Ectodermal cell (in vitro differentiated cells): ENCODE measurements at regions not wholly inside any gene's neighbourhood (a gene's known extent, or its start where the extent isn't known, plus 50 kb on each side); places are given as distances from the start of the nearest gene placed in this dataset.

Source experiments
- H3K27ac ChIP-seq: 2 replicates; pipeline ENCODE4 v1.7.0; 2013; ENCODE audit warnings: mild to moderate bottlenecking, low read depth, low read length; ENCODE audit not compliant: insufficient read depth, poor library complexity, severe bottlenecking
- H3K27me3 ChIP-seq: 2 replicates; pipeline ENCODE4 v1.7.0; 2013; ENCODE audit warnings: mild to moderate bottlenecking, low read length; ENCODE audit not compliant: insufficient read depth, control insufficient read depth, poor library complexity, severe bottlenecking
- H3K36me3 ChIP-seq: one replicate; pipeline ENCODE4 v1.7.0; 2013; ENCODE audit warnings: low read length; ENCODE audit not compliant: control insufficient read depth, insufficient read depth
- H3K4me1 ChIP-seq: one replicate; pipeline ENCODE4 v1.7.0; 2013; ENCODE audit warnings: low read length; ENCODE audit not compliant: control insufficient read depth, insufficient read depth
- H3K4me3 ChIP-seq: 2 replicates; pipeline ENCODE4 v1.7.0; 2013; ENCODE audit warnings: low read depth, low read length, control low read depth; ENCODE audit not compliant: insufficient read depth
- H3K9me3 ChIP-seq: 2 replicates; pipeline ENCODE4 v1.7.0; 2013; ENCODE audit warnings: mild to moderate bottlenecking, low read length, moderate library complexity; ENCODE audit not compliant: control insufficient read depth
- whole genome bisulfite sequencing, 2 experiments: methylation state at CpG; one replicate each; pipeline ENCODE4 v1.1.7; 2013; ENCODE audit warnings: missing lambda C conversion rate in 2 of 2; 5-methylcytosine and 5-hydroxymethylcytosine counted together

GRCh38 chr1:58390091-58390490 lies 156.4 kb downstream of the OMA1 start:
- Histone ChIP-seq H3K36me3 (no peaks in the 10 kb centered on the region), H3K27ac (no peak overlapping the region), H3K27me3 (no peaks in the 10 kb centered on the region), H3K4me3 (no peak overlapping the region), H3K4me1 (peaks cover 2% of the 10 kb centered on the region), H3K9me3 (no peaks in the 10 kb centered on the region)
- WGBS, 2 experiments: 87 to 88% methylated on average over 1 of the region's 1 CpG

- Histone ChIP-seq H3K36me3 (no peaks in the 10 kb centered on the region), H3K4me3 (no peak overlapping the region), H3K9me3 (no peaks in the 10 kb centered on the region), H3K27me3 (no peaks in the 10 kb centered on the region), H3K4me1 (no peaks in the 10 kb centered on the region), H3K27ac (no peak overlapping the region)
- 89 to 96% methylated on average over 2 of the region's 2 CpGs for WGBS, 2 experiments
Observed at GRCh38 chr1:58380345-58380744, 166.2 kb downstream of the OMA1 start.

- Histone ChIP-seq H3K36me3 (no peaks in the 10 kb centered on the region), H3K27ac (no peak overlapping the region), H3K4me3 (no peak overlapping the region)
Observed at GRCh38 chr1:58367217-58367616, 179.3 kb downstream of the OMA1 start.

GRCh38 chr1:58365328-58365727 lies 181.2 kb downstream of the OMA1 start:
- Histone ChIP-seq H3K27ac (no peak overlapping the region), H3K9me3 (no peaks in the 10 kb centered on the region), H3K36me3 (no peaks in the 10 kb centered on the region), H3K27me3 (no peaks in the 10 kb centered on the region), H3K4me3 (no peak overlapping the region), H3K4me1 (peaks cover 6% of the 10 kb centered on the region)
- WGBS, 2 experiments: 94 to 98% methylated on average over 2 of the region's 2 CpGs

More at GRCh38 chr1:58367217-58367616, 179.3 kb downstream of the OMA1 start:
- H3K4me1 ChIP-seq: peaks cover 6% of the 10 kb centered on the region
- H3K27me3 ChIP-seq: no peaks in the 10 kb centered on the region
- H3K9me3 ChIP-seq: no peaks in the 10 kb centered on the region

GRCh38 chr1:58363585-58363984 lies 182.9 kb downstream of the OMA1 start:
- WGBS, 2 experiments: 60 to 63% methylated on average over 3 of the region's 3 CpGs

GRCh38 chr1:58361134-58361533 lies 185.4 kb downstream of the OMA1 start:
- Histone ChIP-seq H3K36me3 (no peaks in the 10 kb centered on the region), H3K9me3 (no peaks in the 10 kb centered on the region), H3K27me3 (no peaks in the 10 kb centered on the region), H3K4me3 (no peak overlapping the region), H3K27ac (no peak overlapping the region), H3K4me1 (peaks cover 6% of the 10 kb centered on the region)
- 59 to 63% methylated on average over 2 of the region's 2 CpGs for WGBS, 2 experiments

More at GRCh38 chr1:58363585-58363984, 182.9 kb downstream of the OMA1 start:
- Histone ChIP-seq H3K9me3 (no peaks in the 10 kb centered on the region), H3K4me3 (no peak overlapping the region), H3K27ac (no peak overlapping the region), H3K27me3 (no peaks in the 10 kb centered on the region), H3K36me3 (no peaks in the 10 kb centered on the region), H3K4me1 (peaks cover 6% of the 10 kb centered on the region)

- Histone ChIP-seq H3K9me3 (no peaks in the 10 kb centered on the region), H3K27me3 (no peaks in the 10 kb centered on the region), H3K4me1 (peaks cover 1% of the 10 kb centered on the region), H3K36me3 (no peaks in the 10 kb centered on the region), H3K27ac (no peak overlapping the region), H3K4me3 (no peak overlapping the region)
- 76 to 83% methylated on average over 4 of the region's 4 CpGs for WGBS, 2 experiments
Observed at GRCh38 chr1:58358346-58358745, 188.2 kb downstream of the OMA1 start.

GRCh38 chr1:58356402-58356801 lies 190.1 kb downstream of the OMA1 start:
- H3K4me3 ChIP-seq: no peak overlapping the region
- no peak overlapping the region for H3K27ac ChIP-seq
- no peaks in the 10 kb centered on the region for H3K36me3 ChIP-seq
- no peaks in the 10 kb centered on the region for H3K4me1 ChIP-seq
- WGBS, 2 experiments: 78 to 82% methylated on average over 2 of the region's 2 CpGs
- H3K27me3 ChIP-seq: no peaks in the 10 kb centered on the region
- no peaks in the 10 kb centered on the region for H3K9me3 ChIP-seq

GRCh38 chr1:58353168-58353567 lies 193.4 kb downstream of the OMA1 start:
- Histone ChIP-seq H3K9me3 (no peaks in the 10 kb centered on the region), H3K4me3 (no peak overlapping the region), H3K27ac (no peak overlapping the region), H3K4me1 (peaks cover 8% of the 10 kb centered on the region), H3K27me3 (no peaks in the 10 kb centered on the region), H3K36me3 (no peaks in the 10 kb centered on the region)
- 86 to 97% methylated on average over 1 of the region's 2 CpGs for WGBS, 2 experiments

GRCh38 chr1:58352476-58353092 lies 193.9 kb downstream of the OMA1 start:
- Histone ChIP-seq H3K27ac (no peak overlapping the region), H3K4me1 (peaks cover 13% of the 10 kb centered on the region), H3K27me3 (no peaks in the 10 kb centered on the region), H3K9me3 (no peaks in the 10 kb centered on the region), H3K4me3 (no peak overlapping the region), H3K36me3 (no peaks in the 10 kb centered on the region)
- 93 to 94% methylated on average over 6 of the region's 6 CpGs for WGBS, 2 experiments

GRCh38 chr1:58346036-58346355 lies 200.5 kb downstream of the OMA1 start:
- no peaks in the 10 kb centered on the region for H3K27me3 ChIP-seq
- 83 to 87% methylated on average over 7 of the region's 7 CpGs for WGBS, 2 experiments
- H3K4me3 ChIP-seq: no peak overlapping the region
- peaks cover 36% of the 10 kb centered on the region for H3K4me1 ChIP-seq
- H3K9me3 ChIP-seq: no peaks in the 10 kb centered on the region
- no peaks in the 10 kb centered on the region for H3K36me3 ChIP-seq
- H3K27ac ChIP-seq: peak overlapping the region; percentile 63
